ENCODE measurements at regions not wholly inside any gene's neighbourhood (a gene's known extent, or its start where the extent isn't known, plus 50 kb on each side); places are given as distances from the start of the nearest gene placed in this dataset.

GRCh38 chr2:45241061-45241561 is 231.9 kb upstream of the SIX2 start:
- DNase-seq (peak; percentile 91), ATAC-seq (peak; percentile 53)
- H3K4me1 ChIP-seq (ENCODE audit: insufficient read depth, low read length), result peaks cover 52% of the 10 kb centered on the region
- no peaks in the 10 kb centered on the region for H3K27me3 ChIP-seq (ENCODE audit: low read length)
- ChIA-PET CTCF (interaction anchor here (0.7 to 1.3 kb wide), 2 partner anchors 67 to 140 kb away, joined by 3 read pairs; no protein-coding TSS in a partner anchor), POLR2A (ENCODE audit: unreplicated experiment) (interaction anchor here (0.6 kb wide), 1 partner anchor 139 kb away, joined by 3 read pairs; no protein-coding TSS in a partner anchor)
- peak overlapping the region; percentile 52 for H3K4me2 ChIP-seq (ENCODE audit: low read length)
- intact Hi-C loops (cut with micrococcal nuclease), result loop anchor here (1.0 to 5.0 kb wide), 3 partner anchors 32 to 141 kb away; no protein-coding TSS in a partner anchor
- peak overlapping the region; percentile 61 for H3K9ac ChIP-seq (ENCODE audit: low read length)
- H3K4me3 ChIP-seq (ENCODE audit: low read length), result no peak overlapping the region
- 0 out of 2 replicates have a peak overlapping the region, but pooled peaks have one; percentile 1 for H2AFZ ChIP-seq (ENCODE audit: low read length)
- H3K79me2 ChIP-seq (ENCODE audit: low read length), result no peaks in the 10 kb centered on the region
- H3F3A ChIP-seq (ENCODE audit: low read length, unreplicated experiment), result no peaks in the 10 kb centered on the region
- H3K27ac ChIP-seq (ENCODE audit: low read length), result peak overlapping the region; percentile 85
- no TSS peak for BruUV-seq (replicated peaks)
- H3K9me3 ChIP-seq (ENCODE audit: low read length), result no peaks in the 10 kb centered on the region
- TF ChIP-seq CTCF (conservative IDR thresholded peaks at IDR 0.05; ENCODE audit: low read depth, low read length) (no peak), EZH2 (IDR thresholded peaks at IDR 0.05; ENCODE audit: low read length, unreplicated experiment) (no peak), EZH2phosphoT487 (IDR thresholded peaks at IDR 0.05; ENCODE audit: borderline replicate concordance, low read length) (no peak)
- no peaks in the 10 kb centered on the region for H3K36me3 ChIP-seq (ENCODE audit: low read depth, low read length)
- no peaks in the 10 kb centered on the region for H3K9me2 ChIP-seq (replicated peaks; ENCODE audit: low read length)
- H4K20me1 ChIP-seq (ENCODE audit: low read length), result no peaks in the 10 kb centered on the region

GRCh38 chr2:45237850-45238542 is 228.7 kb upstream of the SIX2 start:
- peak overlapping the region; percentile 95 for H3K27ac ChIP-seq (ENCODE audit: low read length)
- no peaks in the 10 kb centered on the region for H4K20me1 ChIP-seq (ENCODE audit: low read length)
- intact Hi-C loops (cut with micrococcal nuclease), result loop anchor here (1.0 to 10.0 kb wide), 9 partner anchors 40 to 257 kb away; no protein-coding TSS in a partner anchor
- no peaks in the 10 kb centered on the region for H3K9me3 ChIP-seq (ENCODE audit: low read length)
- POLR2A ChIA-PET (ENCODE audit: unreplicated experiment), result interaction anchor here (0.6 to 0.8 kb wide), 3 partner anchors 100 to 213 kb away, joined by 3 to 14 read pairs (median 5); no protein-coding TSS in a partner anchor
- 0 out of 2 replicates have a peak overlapping the region, but pooled peaks have one; percentile 11 for H3K4me3 ChIP-seq (ENCODE audit: low read length)
- H3K4me2 ChIP-seq (ENCODE audit: low read length), result peak overlapping the region; percentile 67
- BruUV-seq (replicated peaks), result TSS peak; percentile 80
- TF ChIP-seq EZH2 (IDR thresholded peaks at IDR 0.05; ENCODE audit: low read length, unreplicated experiment) (no peak), CTCF (conservative IDR thresholded peaks at IDR 0.05; ENCODE audit: low read depth, low read length) (peak; percentile 71), EZH2phosphoT487 (IDR thresholded peaks at IDR 0.05; ENCODE audit: borderline replicate concordance, low read length) (no peak)
- no peak overlapping the region for H2AFZ ChIP-seq (ENCODE audit: low read length)
- no peaks in the 10 kb centered on the region for H3K79me2 ChIP-seq (ENCODE audit: low read length)
- ATAC-seq (peak; percentile 90), DNase-seq (peak; percentile 99)
- H3K9ac ChIP-seq (ENCODE audit: low read length), result peak overlapping the region; percentile 75
- H3K27me3 ChIP-seq (ENCODE audit: low read length), result no peaks in the 10 kb centered on the region
- no peaks in the 10 kb centered on the region for H3F3A ChIP-seq (ENCODE audit: low read length, unreplicated experiment)
- CTCF ChIA-PET, result interaction anchor here (0.5 to 1.9 kb wide), 9 partner anchors 25 to 256 kb away, joined by 3 to 7 read pairs (median 3); no protein-coding TSS in a partner anchor
- H3K9me2 ChIP-seq (replicated peaks; ENCODE audit: low read length), result no peaks in the 10 kb centered on the region
- peaks cover 52% of the 10 kb centered on the region for H3K4me1 ChIP-seq (ENCODE audit: insufficient read depth, low read length)
- H3K36me3 ChIP-seq (ENCODE audit: low read depth, low read length), result no peaks in the 10 kb centered on the region
